Esophagus squamous epithelium (tissue), 4 donors: ENCODE measurements at regions not wholly inside any gene's neighbourhood (a gene's known extent, or its start where the extent isn't known, plus 50 kb on each side); places are given as distances from the start of the nearest gene placed in this dataset.

Source experiments
- CTCF ChIP-seq, 6 experiments: fragments of 450-650 bp in 4 of 6; fragments of 200-600 bp in 2 of 6; sonication (generic) in 2 of 6; IDR thresholded peaks; one replicate each; pipeline ENCODE4 v1.5.1; 2016 to 2019; ENCODE audit warnings: antibody characterized with exemption in 6 of 6, mild to moderate bottlenecking in 4 of 6, moderate library complexity in 4 of 6
- POLR2A ChIP-seq, 4 donors: fragments of 450-650 bp; IDR thresholded peaks; one replicate each; pipeline ENCODE4 v1.6.1; 2017; ENCODE audit warnings: antibody characterized with exemption in 4 of 4, mild to moderate bottlenecking in 4 of 4, moderate library complexity in 3 of 4

- TF ChIP-seq POLR2A (IDR thresholded peaks at IDR 0.05) (no peak), CTCF (IDR thresholded peaks at IDR 0.05) (no peak)
Measured at GRCh38 chr7:13532028-13532753, 457.3 kb downstream of the ETV1 start.
